Loucy (cell line): ENCODE measurements at regions not wholly inside any gene's neighbourhood (a gene's known extent, or its start where the extent isn't known, plus 50 kb on each side); places are given as distances from the start of the nearest gene placed in this dataset.

Source experiments
- EZH2phosphoT487 ChIP-seq: fragments of 200-600 bp; IDR thresholded peaks from 2 replicates; pipeline ENCODE4 v1.6.1; 2018; ENCODE audit warnings: antibody characterized with exemption, mild to moderate bottlenecking, moderate library complexity, borderline replicate concordance
- TF ChIP-seq, protein P1 (sequence below): fragments of 200-600 bp; sonication (generic); conservative IDR thresholded peaks from 2 replicates; pipeline ENCODE4 v1.5.1; 2014; ENCODE audit warnings: mild to moderate bottlenecking, antibody characterized with exemption, low read length

DNA sequence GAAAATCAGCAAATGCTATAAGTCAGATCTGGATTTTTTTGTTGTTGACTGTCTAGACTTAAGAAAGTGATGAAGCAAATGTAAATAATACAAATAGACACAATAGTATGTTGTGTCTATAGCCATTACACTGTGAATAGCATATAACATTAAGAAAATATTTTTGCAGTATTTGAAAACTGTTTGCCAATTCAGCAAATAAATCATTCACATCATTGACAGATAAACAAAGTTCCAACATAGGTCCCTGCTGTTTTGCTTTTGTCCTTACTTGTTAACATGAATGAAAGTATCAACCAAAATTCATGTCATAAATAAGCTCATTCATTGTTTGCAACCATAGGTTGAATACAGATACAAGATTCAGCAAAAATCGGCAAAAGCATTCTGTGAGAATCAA is 200.5 kb downstream of the KIF20B start:
- TF ChIP-seq, protein P1, sequence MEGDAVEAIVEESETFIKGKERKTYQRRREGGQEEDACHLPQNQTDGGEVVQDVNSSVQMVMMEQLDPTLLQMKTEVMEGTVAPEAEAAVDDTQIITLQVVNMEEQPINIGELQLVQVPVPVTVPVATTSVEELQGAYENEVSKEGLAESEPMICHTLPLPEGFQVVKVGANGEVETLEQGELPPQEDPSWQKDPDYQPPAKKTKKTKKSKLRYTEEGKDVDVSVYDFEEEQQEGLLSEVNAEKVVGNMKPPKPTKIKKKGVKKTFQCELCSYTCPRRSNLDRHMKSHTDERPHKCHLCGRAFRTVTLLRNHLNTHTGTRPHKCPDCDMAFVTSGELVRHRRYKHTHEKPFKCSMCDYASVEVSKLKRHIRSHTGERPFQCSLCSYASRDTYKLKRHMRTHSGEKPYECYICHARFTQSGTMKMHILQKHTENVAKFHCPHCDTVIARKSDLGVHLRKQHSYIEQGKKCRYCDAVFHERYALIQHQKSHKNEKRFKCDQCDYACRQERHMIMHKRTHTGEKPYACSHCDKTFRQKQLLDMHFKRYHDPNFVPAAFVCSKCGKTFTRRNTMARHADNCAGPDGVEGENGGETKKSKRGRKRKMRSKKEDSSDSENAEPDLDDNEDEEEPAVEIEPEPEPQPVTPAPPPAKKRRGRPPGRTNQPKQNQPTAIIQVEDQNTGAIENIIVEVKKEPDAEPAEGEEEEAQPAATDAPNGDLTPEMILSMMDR, result no peak
- no peak for TF ChIP-seq EZH2phosphoT487
